Hepatocyte (in vitro differentiated cells): ENCODE measurements at regions not wholly inside any gene's neighbourhood (a gene's known extent, or its start where the extent isn't known, plus 50 kb on each side); places are given as distances from the start of the nearest gene placed in this dataset.

Source experiments
- EZH2 ChIP-seq: fragments of 200-600 bp; sonication (generic); IDR thresholded peaks from 2 replicates; pipeline ENCODE4 v1.6.1; 2016; ENCODE audit warnings: antibody characterized with exemption, mild to moderate bottlenecking, borderline replicate concordance
- TF ChIP-seq, protein P1 (sequence below): fragments of 200-600 bp; sonication (generic); IDR thresholded peaks from 2 replicates; pipeline ENCODE4 v1.5.1; 2016; ENCODE audit warnings: antibody characterized with exemption, mild to moderate bottlenecking; ENCODE audit not compliant: poor library complexity

- TF ChIP-seq, protein P1, sequence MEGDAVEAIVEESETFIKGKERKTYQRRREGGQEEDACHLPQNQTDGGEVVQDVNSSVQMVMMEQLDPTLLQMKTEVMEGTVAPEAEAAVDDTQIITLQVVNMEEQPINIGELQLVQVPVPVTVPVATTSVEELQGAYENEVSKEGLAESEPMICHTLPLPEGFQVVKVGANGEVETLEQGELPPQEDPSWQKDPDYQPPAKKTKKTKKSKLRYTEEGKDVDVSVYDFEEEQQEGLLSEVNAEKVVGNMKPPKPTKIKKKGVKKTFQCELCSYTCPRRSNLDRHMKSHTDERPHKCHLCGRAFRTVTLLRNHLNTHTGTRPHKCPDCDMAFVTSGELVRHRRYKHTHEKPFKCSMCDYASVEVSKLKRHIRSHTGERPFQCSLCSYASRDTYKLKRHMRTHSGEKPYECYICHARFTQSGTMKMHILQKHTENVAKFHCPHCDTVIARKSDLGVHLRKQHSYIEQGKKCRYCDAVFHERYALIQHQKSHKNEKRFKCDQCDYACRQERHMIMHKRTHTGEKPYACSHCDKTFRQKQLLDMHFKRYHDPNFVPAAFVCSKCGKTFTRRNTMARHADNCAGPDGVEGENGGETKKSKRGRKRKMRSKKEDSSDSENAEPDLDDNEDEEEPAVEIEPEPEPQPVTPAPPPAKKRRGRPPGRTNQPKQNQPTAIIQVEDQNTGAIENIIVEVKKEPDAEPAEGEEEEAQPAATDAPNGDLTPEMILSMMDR, result no peak
- TF ChIP-seq EZH2, result no peak
These were observed 100.0 kb upstream of the EDEM3 start for GRCh38 chr1:184854496-184855140.
